ENCODE measurements at regions not wholly inside any gene's neighbourhood (a gene's known extent, or its start where the extent isn't known, plus 50 kb on each side); places are given as distances from the start of the nearest gene placed in this dataset.

DNA sequence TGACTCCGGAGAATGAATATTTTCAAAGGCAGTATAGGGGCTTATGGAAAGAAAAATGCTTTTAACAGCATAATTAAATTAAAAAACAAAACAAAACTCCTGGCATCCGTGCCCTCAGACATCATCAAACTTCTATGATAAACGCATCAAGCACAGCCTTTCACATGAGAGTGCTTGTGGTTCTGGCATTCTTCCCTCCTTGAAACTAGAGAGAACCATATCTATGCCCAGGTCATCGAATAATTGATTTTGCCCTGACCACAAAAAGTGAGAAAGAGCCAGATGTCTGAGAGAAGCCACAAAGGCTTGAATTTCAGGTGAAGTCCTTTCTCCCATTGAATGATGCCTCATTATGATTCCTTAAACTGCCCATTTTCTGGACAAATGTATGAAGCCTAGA, 286.8 kb downstream of the CBLL2 start:
- Histone ChIP-seq H3K4me3 (no peak overlapping the region), H3K9me3 (no peaks in the 10 kb centered on the region), H3K36me3 (no peaks in the 10 kb centered on the region), H3K27me3 (no peaks in the 10 kb centered on the region), H3K4me1 (no peaks in the 10 kb centered on the region), H3K27ac (no peak overlapping the region)
- no peak for TF ChIP-seq CTCF (IDR thresholded peaks at IDR 0.05)
- ATAC-seq: no peak
- no peak for DNase-seq
- intact Hi-C loops (cut with DNase I): no loop called here

DNA sequence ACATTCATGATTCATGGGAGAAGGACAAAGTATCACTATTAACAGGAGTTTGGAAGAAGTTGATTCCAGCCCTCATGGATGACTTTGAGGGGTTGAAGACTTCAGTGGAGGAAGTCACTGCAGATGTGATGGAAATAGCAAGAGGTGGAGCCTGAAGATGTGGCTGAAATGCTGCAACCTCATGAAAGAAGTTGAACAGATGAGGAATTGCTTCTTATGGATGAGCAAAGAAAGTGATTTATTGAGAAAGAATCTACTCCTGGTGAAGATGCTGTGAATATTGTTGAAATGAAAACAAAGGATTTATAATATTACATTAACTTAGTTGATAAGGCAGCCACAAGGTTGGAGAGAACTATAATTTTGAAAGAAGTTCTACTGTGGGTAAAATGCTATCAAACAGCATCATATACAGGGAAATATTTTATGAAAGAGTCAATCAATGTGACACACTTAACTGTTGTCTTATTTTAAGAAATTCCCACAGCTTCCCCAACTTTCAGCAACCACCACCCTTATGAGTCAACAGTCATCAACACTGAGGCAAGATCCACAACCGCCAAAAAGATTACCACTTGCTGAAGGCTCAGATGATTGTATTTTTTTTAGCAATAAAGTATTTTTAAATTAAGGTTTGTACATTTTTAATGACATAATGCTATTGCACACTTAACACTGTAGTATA, 302.6 kb downstream of the CBLL2 start:
- Histone ChIP-seq H3K36me3 (no peaks in the 10 kb centered on the region), H3K9me3 (no peaks in the 10 kb centered on the region), H3K4me1 (no peaks in the 10 kb centered on the region), H3K27me3 (no peaks in the 10 kb centered on the region), H3K27ac (no peak overlapping the region), H3K4me3 (no peak overlapping the region)
- DNase-seq (no peak), ATAC-seq (no peak)
- intact Hi-C loops (cut with DNase I): no loop called here
- TF ChIP-seq CTCF (IDR thresholded peaks at IDR 0.05): no peak

- TF ChIP-seq CTCF (IDR thresholded peaks at IDR 0.05): no peak
- intact Hi-C loops (cut with DNase I): no loop called here
- Histone ChIP-seq H3K4me1 (no peaks in the 10 kb centered on the region), H3K36me3 (no peaks in the 10 kb centered on the region), H3K4me3 (no peak overlapping the region), H3K27ac (no peak overlapping the region), H3K9me3 (no peaks in the 10 kb centered on the region), H3K27me3 (no peaks in the 10 kb centered on the region)
- DNase-seq (no peak), ATAC-seq (no peak)
These were observed 304.5 kb downstream of the CBLL2 start for GRCh38 chrX:22577181-22577580.

GRCh38 chrX:22585831-22586230, 313.1 kb downstream of the CBLL2 start:
- H3K4me1 ChIP-seq: no peaks in the 10 kb centered on the region
- no peak for DNase-seq
- no peak for TF ChIP-seq CTCF (IDR thresholded peaks at IDR 0.05)
- ATAC-seq: no peak
- no peak overlapping the region for H3K27ac ChIP-seq
- H3K4me3 ChIP-seq: no peak overlapping the region
- intact Hi-C loops (cut with DNase I): no loop called here
- H3K36me3 ChIP-seq: no peaks in the 10 kb centered on the region
- H3K27me3 ChIP-seq: no peaks in the 10 kb centered on the region
- H3K9me3 ChIP-seq: no peaks in the 10 kb centered on the region

GRCh38 chrX:22589845-22590244, 317.1 kb downstream of the CBLL2 start:
- DNase-seq (no peak), ATAC-seq (no peak)
- no peaks in the 10 kb centered on the region for H3K4me1 ChIP-seq
- no peak overlapping the region for H3K4me3 ChIP-seq
- no peaks in the 10 kb centered on the region for H3K9me3 ChIP-seq
- intact Hi-C loops (cut with DNase I): no loop called here
- H3K27me3 ChIP-seq: no peaks in the 10 kb centered on the region
- no peaks in the 10 kb centered on the region for H3K36me3 ChIP-seq
- H3K27ac ChIP-seq: no peak overlapping the region
- no peak for TF ChIP-seq CTCF (IDR thresholded peaks at IDR 0.05)

GRCh38 chrX:22594766-22595165, 322.1 kb downstream of the CBLL2 start:
- Histone ChIP-seq H3K4me1 (no peaks in the 10 kb centered on the region), H3K9me3 (no peaks in the 10 kb centered on the region), H3K36me3 (no peaks in the 10 kb centered on the region), H3K27ac (no peak overlapping the region), H3K27me3 (no peaks in the 10 kb centered on the region), H3K4me3 (no peak overlapping the region)
- no peak for DNase-seq
- TF ChIP-seq CTCF (IDR thresholded peaks at IDR 0.05): no peak
- intact Hi-C loops (cut with DNase I): no loop called here
- no peak for ATAC-seq

Measured in upper lobe of right lung (tissue), 1 donor.